ENCODE measurements at regions not wholly inside any gene's neighbourhood (a gene's known extent, or its start where the extent isn't known, plus 50 kb on each side); places are given as distances from the start of the nearest gene placed in this dataset.

- Histone ChIP-seq H3K27ac (no peak overlapping the region), H3K27me3 (no peaks in the 10 kb centered on the region), H3K4me1 (no peaks in the 10 kb centered on the region), H3K9me3 (peaks cover 0 to 3% (median 0%) of the 10 kb centered on the region in 4 donors), H3K4me3 (no peak overlapping the region), H3K36me3 (no peaks in the 10 kb centered on the region)
- TF ChIP-seq CTCF (IDR thresholded peaks at IDR 0.05) (no peak), POLR2A (IDR thresholded peaks at IDR 0.05) (no peak), POLR2AphosphoS5 (IDR thresholded peaks at IDR 0.05) (no peak), EP300 (IDR thresholded peaks at IDR 0.05) (no peak)
- intact Hi-C loops (cut with DNase I) = no loop called here
- WGBS, 2 donors = 57 to 70% methylated on average over 2 of the region's 2 CpGs
- DNase-seq = no peak
Measured at GRCh38 chr2:51535763-51536162, 503.8 kb upstream of the NRXN1 start.

- 90 to 93% methylated on average over 3 of the region's 3 CpGs for WGBS, 2 donors
Measured at GRCh38 chr2:51534166-51534565, 502.2 kb upstream of the NRXN1 start.

GRCh38 chr2:51528156-51528555 lies 496.2 kb upstream of the NRXN1 start:
- TF ChIP-seq POLR2AphosphoS5 (IDR thresholded peaks at IDR 0.05) = no peak
- TF ChIP-seq EP300 (IDR thresholded peaks at IDR 0.05) = no peak
- TF ChIP-seq CTCF (IDR thresholded peaks at IDR 0.05) = no peak
- no peak for TF ChIP-seq POLR2A (IDR thresholded peaks at IDR 0.05)
- intact Hi-C loops (cut with DNase I) = loop anchor here (5.0 kb wide), 1 partner anchor 1726 kb away; no protein-coding TSS in a partner anchor
- WGBS, 2 donors = 84 to 92% methylated on average over 3 of the region's 3 CpGs

More at GRCh38 chr2:51534166-51534565, 502.2 kb upstream of the NRXN1 start:
- H3K4me1 ChIP-seq = no peaks in the 10 kb centered on the region
- DNase-seq = no peak
- H3K9me3 ChIP-seq = peaks cover 0 to 3% (median 0%) of the 10 kb centered on the region in 4 donors
- no peaks in the 10 kb centered on the region for H3K36me3 ChIP-seq
- no peak overlapping the region for H3K27ac ChIP-seq
- H3K27me3 ChIP-seq = no peaks in the 10 kb centered on the region
- H3K4me3 ChIP-seq = no peak overlapping the region
- intact Hi-C loops (cut with DNase I) = no loop called here
- TF ChIP-seq POLR2A (IDR thresholded peaks at IDR 0.05) = no peak
- no peak for TF ChIP-seq CTCF (IDR thresholded peaks at IDR 0.05)
- no peak for TF ChIP-seq POLR2AphosphoS5 (IDR thresholded peaks at IDR 0.05)
- no peak for TF ChIP-seq EP300 (IDR thresholded peaks at IDR 0.05)

GRCh38 chr2:51526766-51527165 lies 494.8 kb upstream of the NRXN1 start:
- Histone ChIP-seq H3K4me1 (no peaks in the 10 kb centered on the region), H3K4me3 (no peak overlapping the region), H3K27me3 (no peaks in the 10 kb centered on the region), H3K27ac (no peak overlapping the region), H3K36me3 (no peaks in the 10 kb centered on the region), H3K9me3 (no peaks in the 10 kb centered on the region)
- 64 to 81% methylated on average over 2 of the region's 2 CpGs for WGBS, 2 donors
- no peak for DNase-seq
- TF ChIP-seq EP300 (IDR thresholded peaks at IDR 0.05) (no peak), CTCF (IDR thresholded peaks at IDR 0.05) (no peak), POLR2A (IDR thresholded peaks at IDR 0.05) (no peak), POLR2AphosphoS5 (IDR thresholded peaks at IDR 0.05) (no peak)
- intact Hi-C loops (cut with DNase I) = loop anchor here (5.0 kb wide), 1 partner anchor 1724 kb away; no protein-coding TSS in a partner anchor

More at GRCh38 chr2:51528156-51528555, 496.2 kb upstream of the NRXN1 start:
- no peaks in the 10 kb centered on the region for H3K36me3 ChIP-seq
- no peak overlapping the region for H3K27ac ChIP-seq
- no peak overlapping the region for H3K4me3 ChIP-seq
- no peaks in the 10 kb centered on the region for H3K27me3 ChIP-seq
- peaks cover 0 to 3% (median 0%) of the 10 kb centered on the region in 4 donors for H3K9me3 ChIP-seq
- no peak for DNase-seq
- no peaks in the 10 kb centered on the region for H3K4me1 ChIP-seq

GRCh38 chr2:51516667-51517066 lies 484.7 kb upstream of the NRXN1 start:
- intact Hi-C loops (cut with DNase I) = no loop called here
- H3K9me3 ChIP-seq = no peaks in the 10 kb centered on the region
- DNase-seq = no peak
- H3K4me1 ChIP-seq = no peaks in the 10 kb centered on the region
- no peak overlapping the region for H3K27ac ChIP-seq
- no peaks in the 10 kb centered on the region for H3K36me3 ChIP-seq
- H3K4me3 ChIP-seq = no peak overlapping the region
- TF ChIP-seq POLR2AphosphoS5 (IDR thresholded peaks at IDR 0.05) (no peak), EP300 (IDR thresholded peaks at IDR 0.05) (no peak), POLR2A (IDR thresholded peaks at IDR 0.05) (no peak)
- WGBS, 2 donors = 74 to 76% methylated on average over 2 of the region's 2 CpGs
- H3K27me3 ChIP-seq = no peaks in the 10 kb centered on the region

Measured in sigmoid colon (tissue), 6 donors.